ENCODE measurements at regions not wholly inside any gene's neighbourhood (a gene's known extent, or its start where the extent isn't known, plus 50 kb on each side); places are given as distances from the start of the nearest gene placed in this dataset.

- TF ChIP-seq CTCF (IDR thresholded peaks at IDR 0.05; ENCODE audit: extremely low read depth in 1 of 2, insufficient read depth in 1 of 2, low read depth in 1 of 2, low read length in 2 of 2) (no peak), MAX (IDR thresholded peaks at IDR 0.05; ENCODE audit: insufficient read depth, insufficient read length) (no peak), POLR2A (IDR thresholded peaks at IDR 0.05; ENCODE audit: low read depth, low read length) (no peak), JUN (IDR thresholded peaks at IDR 0.05; ENCODE audit: borderline replicate concordance, insufficient read depth, insufficient read length, low read depth) (no peak)
Observed at GRCh38 chr5:3954633-3955032, 359.0 kb downstream of the IRX1 start.
